GM18505 (cell line): ENCODE measurements at regions not wholly inside any gene's neighbourhood (a gene's known extent, or its start where the extent isn't known, plus 50 kb on each side); places are given as distances from the start of the nearest gene placed in this dataset.
"Not testable (repeated sequence)": the region's sequence is repeated elsewhere in the genome, so short reads cannot be mapped to it uniquely, and the experiment has no call there.

ENCODE experiments used
- ATAC-seq: cut with Tn5 transposase; IDR thresholded peaks from one replicate; pipeline ENCODE4 v1.9.1; 2021; ENCODE audit not compliant: unreplicated experiment
- POLR2A ChIP-seq: IDR thresholded peaks from 4 replicates; pipeline ENCODE4 v1.6.1; 2011; ENCODE audit warnings: borderline replicate concordance; ENCODE audit not compliant: insufficient read depth, insufficient read length; ENCODE audit errors: extremely low read depth

- no peak for TF ChIP-seq POLR2A
- ATAC-seq: no peak
Measured at GRCh38 chr7:12926206-12926605, 238.8 kb downstream of the ARL4A start.

- no peak for ATAC-seq
- TF ChIP-seq POLR2A: no peak
Measured at GRCh38 chr7:12927635-12928434, 240.4 kb downstream of the ARL4A start.

- no peak for ATAC-seq
- TF ChIP-seq POLR2A: no peak
Measured at GRCh38 chr7:12929476-12930140, 242.2 kb downstream of the ARL4A start.

GRCh38 chr7:12930534-12930933 is 243.1 kb downstream of the ARL4A start:
- ATAC-seq: no peak
- no peak for TF ChIP-seq POLR2A

GRCh38 chr7:12931465-12931864 is 244.0 kb downstream of the ARL4A start:
- ATAC-seq: not testable (repeated sequence)

GRCh38 chr7:12939694-12940093 is 252.3 kb downstream of the ARL4A start:
- TF ChIP-seq POLR2A: no peak
- ATAC-seq: no peak

- TF ChIP-seq POLR2A: no peak
- ATAC-seq: no peak
Measured at GRCh38 chr7:12941512-12941911, 254.1 kb downstream of the ARL4A start.

GRCh38 chr7:12942609-12943008 is 255.2 kb downstream of the ARL4A start:
- TF ChIP-seq POLR2A: no peak
- ATAC-seq: no peak

GRCh38 chr7:12943781-12944180 is 256.3 kb downstream of the ARL4A start:
- no peak for ATAC-seq
- no peak for TF ChIP-seq POLR2A

- no peak for ATAC-seq
- TF ChIP-seq POLR2A: no peak
Measured at GRCh38 chr7:12945901-12946300, 258.5 kb downstream of the ARL4A start.

- TF ChIP-seq POLR2A: no peak
- ATAC-seq: no peak
Measured at GRCh38 chr7:12947465-12947864, 260.0 kb downstream of the ARL4A start.

- ATAC-seq: no peak
Measured at GRCh38 chr7:12949060-12949931, 261.9 kb downstream of the ARL4A start.

GRCh38 chr7:12951397-12951801 is 264.0 kb downstream of the ARL4A start:
- ATAC-seq: no peak
- no peak for TF ChIP-seq POLR2A

More at GRCh38 chr7:12949060-12949931, 261.9 kb downstream of the ARL4A start:
- TF ChIP-seq POLR2A: no peak
